Brain microvascular endothelial cell (primary cell): ENCODE measurements at regions not wholly inside any gene's neighbourhood (a gene's known extent, or its start where the extent isn't known, plus 50 kb on each side); places are given as distances from the start of the nearest gene placed in this dataset.

ENCODE experiments used
- DNase-seq: peaks from one replicate; pipeline ENCODE4 v3.0.0-alpha.2; 2020
- H3K27ac ChIP-seq: fragments of 250-450 bp; sonication (Bioruptor Pico); 2 replicates; pipeline ENCODE4 v1.5.1; 2020; ENCODE audit warnings: mild to moderate bottlenecking, moderate library complexity
- H3K27me3 ChIP-seq: fragments of 250-450 bp; sonication (Bioruptor Pico); replicated peaks from 2 replicates; pipeline ENCODE4 v1.5.1; 2020; ENCODE audit warnings: mild to moderate bottlenecking
- H3K36me3 ChIP-seq: fragments of 250-450 bp; sonication (Bioruptor Pico); replicated peaks from 2 replicates; pipeline ENCODE4 v1.5.1; 2020; ENCODE audit warnings: mild to moderate bottlenecking
- H3K4me3 ChIP-seq: 2 replicates; pipeline ENCODE4 v1.5.1; 2011; ENCODE audit warnings: low read depth, mild to moderate bottlenecking, control low read depth, low read length, moderate library complexity
- CTCF ChIP-seq: IDR thresholded peaks from 2 replicates; pipeline ENCODE4 v1.5.1; 2011; ENCODE audit warnings: low read depth, mild to moderate bottlenecking, moderate library complexity, low read length, control low read depth, inconsistent platforms; ENCODE audit errors: missing control alignments
- in situ Hi-C: cut with HindIII; loops from 2 replicates; pipeline ENCODE4 v1.10.0; 2017; ENCODE audit warnings: low sequenced_read_pairs, low pct_ligation_motif_present

- Histone ChIP-seq H3K4me3 (no peak overlapping the region), H3K27ac (no peak overlapping the region), H3K27me3 (no peaks in the 10 kb centered on the region), H3K36me3 (no peaks in the 10 kb centered on the region)
- in situ Hi-C loops: no loop called here
- no peak for DNase-seq
- TF ChIP-seq CTCF: peak; percentile 32
These were observed 117.8 kb upstream of the TMTC1 start for GRCh38 chr12:29901585-29901984.

GRCh38 chr12:29899212-29899931 is 115.6 kb upstream of the TMTC1 start:
- DNase-seq: no peak
- no peak for TF ChIP-seq CTCF
- in situ Hi-C loops: no loop called here
- H3K36me3 ChIP-seq: no peaks in the 10 kb centered on the region
- H3K4me3 ChIP-seq: no peak overlapping the region
- no peaks in the 10 kb centered on the region for H3K27me3 ChIP-seq
- H3K27ac ChIP-seq: no peak overlapping the region

- H3K27ac ChIP-seq: no peak overlapping the region
- no peak for DNase-seq
- H3K4me3 ChIP-seq: no peak overlapping the region
- no peaks in the 10 kb centered on the region for H3K27me3 ChIP-seq
- in situ Hi-C loops: no loop called here
- no peaks in the 10 kb centered on the region for H3K36me3 ChIP-seq
- TF ChIP-seq CTCF: no peak
These were observed 112.2 kb upstream of the TMTC1 start for GRCh38 chr12:29895966-29896365.

- Histone ChIP-seq H3K4me3 (no peak overlapping the region), H3K27me3 (no peaks in the 10 kb centered on the region), H3K36me3 (no peaks in the 10 kb centered on the region), H3K27ac (no peak overlapping the region)
- no peak for DNase-seq
- no peak for TF ChIP-seq CTCF
- in situ Hi-C loops: no loop called here
These were observed 109.3 kb upstream of the TMTC1 start for GRCh38 chr12:29893002-29893401.

- Histone ChIP-seq H3K27me3 (no peaks in the 10 kb centered on the region), H3K36me3 (no peaks in the 10 kb centered on the region), H3K27ac (no peak overlapping the region), H3K4me3 (no peak overlapping the region)
- TF ChIP-seq CTCF: no peak
- in situ Hi-C loops: no loop called here
- no peak for DNase-seq
These were observed 108.0 kb upstream of the TMTC1 start for GRCh38 chr12:29891792-29892191.

- DNase-seq: peak; percentile 20
- no peaks in the 10 kb centered on the region for H3K27me3 ChIP-seq
- no peaks in the 10 kb centered on the region for H3K36me3 ChIP-seq
- no peak overlapping the region for H3K27ac ChIP-seq
- H3K4me3 ChIP-seq: no peak overlapping the region
- peak; percentile 56 for TF ChIP-seq CTCF
- in situ Hi-C loops: no loop called here
These were observed 106.0 kb upstream of the TMTC1 start for GRCh38 chr12:29889737-29890136.
